ENCODE measurements at regions not wholly inside any gene's neighbourhood (a gene's known extent, or its start where the extent isn't known, plus 50 kb on each side); places are given as distances from the start of the nearest gene placed in this dataset.

DNA sequence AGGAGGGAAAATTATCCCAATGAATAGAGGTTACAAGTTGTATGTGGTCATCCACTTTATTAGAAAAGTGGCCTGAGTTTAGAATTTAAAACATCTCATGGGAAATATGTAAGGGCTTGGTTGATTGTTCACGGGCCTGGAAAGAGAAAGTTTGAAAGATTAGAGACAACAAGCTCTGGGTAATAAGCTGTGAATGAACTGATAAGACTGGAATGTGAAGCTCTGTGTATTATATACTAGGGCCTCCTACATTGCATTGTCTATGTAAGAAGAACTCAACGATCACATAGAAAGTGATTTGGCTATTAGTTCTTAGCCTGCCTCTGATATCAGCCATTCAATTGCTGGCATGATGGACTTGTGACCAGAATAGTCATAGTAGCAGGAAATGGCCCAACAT is 199.2 kb upstream of the MAGI2 start:
- DNase-seq (no peak), ATAC-seq (ENCODE audit: poor library complexity) (no peak)
- H3K36me3 Mint-ChIP-seq (ENCODE audit: low read depth): no peaks in the 10 kb centered on the region
- ChIA-PET CTCF (no interaction called here), POLR2A (no interaction called here)
- H3K27me3 Mint-ChIP-seq: no peaks in the 10 kb centered on the region
- Histone ChIP-seq H3K27ac (ENCODE audit: low read depth in 1 of 2, low read length in 2 of 2) (no peak overlapping the region), H3K4me3 (ENCODE audit: low read length) (no peak overlapping the region), H3K27me3 (ENCODE audit: control insufficient read depth in 1 of 2, insufficient read depth in 2 of 2, low read length in 2 of 2) (no peaks in the 10 kb centered on the region), H3K4me1 (ENCODE audit: insufficient read depth, low read length) (no peaks in the 10 kb centered on the region), H3K36me3 (ENCODE audit: insufficient read depth, low read length) (no peaks in the 10 kb centered on the region), H3K9me3 (ENCODE audit: control insufficient read depth in 1 of 2, insufficient read depth in 1 of 2, low read length in 2 of 2) (peaks cover 0 to 9% of the 10 kb centered on the region in 2 experiments)
- no peak overlapping the region for H3K4me3 Mint-ChIP-seq
- H3K4me1 Mint-ChIP-seq (ENCODE audit: low read depth): no peaks in the 10 kb centered on the region
- no peak overlapping the region for H3K27ac Mint-ChIP-seq
- TF ChIP-seq, protein P1, sequence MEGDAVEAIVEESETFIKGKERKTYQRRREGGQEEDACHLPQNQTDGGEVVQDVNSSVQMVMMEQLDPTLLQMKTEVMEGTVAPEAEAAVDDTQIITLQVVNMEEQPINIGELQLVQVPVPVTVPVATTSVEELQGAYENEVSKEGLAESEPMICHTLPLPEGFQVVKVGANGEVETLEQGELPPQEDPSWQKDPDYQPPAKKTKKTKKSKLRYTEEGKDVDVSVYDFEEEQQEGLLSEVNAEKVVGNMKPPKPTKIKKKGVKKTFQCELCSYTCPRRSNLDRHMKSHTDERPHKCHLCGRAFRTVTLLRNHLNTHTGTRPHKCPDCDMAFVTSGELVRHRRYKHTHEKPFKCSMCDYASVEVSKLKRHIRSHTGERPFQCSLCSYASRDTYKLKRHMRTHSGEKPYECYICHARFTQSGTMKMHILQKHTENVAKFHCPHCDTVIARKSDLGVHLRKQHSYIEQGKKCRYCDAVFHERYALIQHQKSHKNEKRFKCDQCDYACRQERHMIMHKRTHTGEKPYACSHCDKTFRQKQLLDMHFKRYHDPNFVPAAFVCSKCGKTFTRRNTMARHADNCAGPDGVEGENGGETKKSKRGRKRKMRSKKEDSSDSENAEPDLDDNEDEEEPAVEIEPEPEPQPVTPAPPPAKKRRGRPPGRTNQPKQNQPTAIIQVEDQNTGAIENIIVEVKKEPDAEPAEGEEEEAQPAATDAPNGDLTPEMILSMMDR (IDR thresholded peaks at IDR 0.05): no peak
- H3K9me3 Mint-ChIP-seq: no peaks in the 10 kb centered on the region
- intact Hi-C loops (cut with DNase I, micrococcal nuclease): no loop called here

DNA sequence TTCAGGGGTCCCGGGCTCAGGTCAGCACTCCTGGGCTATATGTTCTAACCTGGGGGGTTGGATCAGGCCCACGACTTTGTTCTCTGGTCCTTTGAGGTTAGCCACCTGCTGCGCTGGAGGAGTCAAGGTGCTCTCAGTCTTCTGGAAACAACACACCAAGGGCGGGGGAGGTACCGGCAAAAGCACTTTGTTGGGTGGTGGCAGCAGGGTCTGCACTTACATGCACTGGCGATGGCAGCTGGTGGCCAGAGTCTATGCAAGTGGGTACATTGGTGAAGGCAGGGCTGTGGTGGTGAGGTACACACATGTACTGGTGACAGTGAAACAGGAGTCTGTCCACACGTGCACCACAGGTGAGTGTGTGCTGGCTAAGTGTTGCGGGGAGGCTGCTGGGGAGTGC is 194.2 kb upstream of the MAGI2 start:
- Histone ChIP-seq H3K4me3 (ENCODE audit: low read length) (no peak overlapping the region), H3K27ac (ENCODE audit: low read depth in 1 of 2, low read length in 2 of 2) (no peak overlapping the region), H3K4me1 (ENCODE audit: insufficient read depth, low read length) (no peaks in the 10 kb centered on the region), H3K36me3 (ENCODE audit: insufficient read depth, low read length) (no peaks in the 10 kb centered on the region), H3K27me3 (ENCODE audit: control insufficient read depth in 1 of 2, insufficient read depth in 2 of 2, low read length in 2 of 2) (no peaks in the 10 kb centered on the region), H3K9me3 (ENCODE audit: control insufficient read depth in 1 of 2, insufficient read depth in 1 of 2, low read length in 2 of 2) (peaks cover 0 to 15% of the 10 kb centered on the region in 2 experiments)
- TF ChIP-seq, protein P1 (IDR thresholded peaks at IDR 0.05): no peak
- no peaks in the 10 kb centered on the region for H3K4me1 Mint-ChIP-seq (ENCODE audit: low read depth)
- ATAC-seq (ENCODE audit: poor library complexity): no peak
- intact Hi-C loops (cut with DNase I, micrococcal nuclease): no loop called here
- no peaks in the 10 kb centered on the region for H3K27me3 Mint-ChIP-seq
- no peak overlapping the region for H3K4me3 Mint-ChIP-seq
- CTCF ChIA-PET: no interaction called here
- DNase-seq: no peak
- no peak overlapping the region for H3K27ac Mint-ChIP-seq
- no peaks in the 10 kb centered on the region for H3K9me3 Mint-ChIP-seq
- POLR2A ChIA-PET: no interaction called here
- H3K36me3 Mint-ChIP-seq (ENCODE audit: low read depth): no peaks in the 10 kb centered on the region

DNA sequence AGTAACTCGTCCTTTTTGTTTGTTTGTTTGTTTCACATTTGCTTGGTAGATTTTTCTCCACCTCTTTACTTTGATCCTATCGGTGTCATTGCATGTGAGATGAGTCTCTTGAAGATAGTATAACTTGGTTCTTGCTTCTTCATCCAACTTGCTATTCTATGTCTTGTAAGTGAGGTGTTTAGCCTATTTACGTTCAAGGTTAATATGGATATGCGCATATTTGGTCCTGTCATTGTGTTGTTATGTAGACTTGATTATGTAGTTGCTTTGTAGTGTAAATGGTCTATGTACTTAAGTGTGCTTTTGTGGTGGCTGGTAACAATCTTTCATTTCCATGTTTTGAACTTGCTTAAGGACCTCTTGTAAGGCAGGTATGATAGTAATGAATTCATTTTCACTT is 192.8 kb upstream of the MAGI2 start:
- TF ChIP-seq, protein P1 (IDR thresholded peaks at IDR 0.05): no peak
- no peak overlapping the region for H3K27ac ChIP-seq (ENCODE audit: low read depth in 1 of 2, low read length in 2 of 2)
- H3K4me1 Mint-ChIP-seq (ENCODE audit: low read depth): no peaks in the 10 kb centered on the region
- H3K27me3 ChIP-seq (ENCODE audit: control insufficient read depth in 1 of 2, insufficient read depth in 2 of 2, low read length in 2 of 2): no peaks in the 10 kb centered on the region
- no peaks in the 10 kb centered on the region for H3K4me1 ChIP-seq (ENCODE audit: insufficient read depth, low read length)
- ATAC-seq (ENCODE audit: poor library complexity): no peak
- no peak for DNase-seq
- no peaks in the 10 kb centered on the region for H3K27me3 Mint-ChIP-seq
- peaks cover 0 to 15% of the 10 kb centered on the region in 2 experiments for H3K9me3 ChIP-seq (ENCODE audit: control insufficient read depth in 1 of 2, insufficient read depth in 1 of 2, low read length in 2 of 2)
- no peaks in the 10 kb centered on the region for H3K9me3 Mint-ChIP-seq
- no peak overlapping the region for H3K4me3 ChIP-seq (ENCODE audit: low read length)
- ChIA-PET CTCF (no interaction called here), POLR2A (no interaction called here)
- intact Hi-C loops (cut with DNase I, micrococcal nuclease): no loop called here
- H3K36me3 Mint-ChIP-seq (ENCODE audit: low read depth): no peaks in the 10 kb centered on the region
- H3K4me3 Mint-ChIP-seq: no peak overlapping the region
- no peak overlapping the region for H3K27ac Mint-ChIP-seq
- H3K36me3 ChIP-seq (ENCODE audit: insufficient read depth, low read length): no peaks in the 10 kb centered on the region

Measured in CD4-positive, alpha-beta T cell (primary cell).